Loucy (cell line): ENCODE measurements at regions not wholly inside any gene's neighbourhood (a gene's known extent, or its start where the extent isn't known, plus 50 kb on each side); places are given as distances from the start of the nearest gene placed in this dataset.

Source experiments
- EZH2phosphoT487 ChIP-seq: fragments of 200-600 bp; IDR thresholded peaks from 2 replicates; pipeline ENCODE4 v1.6.1; 2018; ENCODE audit warnings: antibody characterized with exemption, mild to moderate bottlenecking, moderate library complexity, borderline replicate concordance
- TF ChIP-seq, protein P1 (sequence below): fragments of 200-600 bp; sonication (generic); conservative IDR thresholded peaks from 2 replicates; pipeline ENCODE4 v1.5.1; 2014; ENCODE audit warnings: mild to moderate bottlenecking, antibody characterized with exemption, low read length

DNA sequence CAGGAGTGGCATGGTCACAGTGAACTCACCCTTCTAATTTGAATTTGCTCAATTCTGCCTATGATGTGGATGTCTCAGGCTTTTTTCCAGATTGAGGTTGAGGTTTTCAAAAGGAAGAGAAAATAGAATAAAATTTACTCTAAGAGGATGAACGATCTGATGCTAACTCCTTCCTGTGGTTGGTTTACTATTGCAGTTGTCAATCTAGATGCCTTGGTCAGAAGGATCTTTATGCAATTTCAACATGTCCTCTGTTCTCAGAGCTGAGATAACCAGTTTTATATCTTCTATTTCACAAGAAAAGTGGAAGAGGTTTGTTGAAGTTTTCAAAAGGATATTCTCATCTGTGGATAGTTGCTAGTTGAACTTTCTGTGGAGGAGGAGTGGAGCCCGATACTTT is 150.7 kb upstream of the WDR11 start:
- TF ChIP-seq, protein P1, sequence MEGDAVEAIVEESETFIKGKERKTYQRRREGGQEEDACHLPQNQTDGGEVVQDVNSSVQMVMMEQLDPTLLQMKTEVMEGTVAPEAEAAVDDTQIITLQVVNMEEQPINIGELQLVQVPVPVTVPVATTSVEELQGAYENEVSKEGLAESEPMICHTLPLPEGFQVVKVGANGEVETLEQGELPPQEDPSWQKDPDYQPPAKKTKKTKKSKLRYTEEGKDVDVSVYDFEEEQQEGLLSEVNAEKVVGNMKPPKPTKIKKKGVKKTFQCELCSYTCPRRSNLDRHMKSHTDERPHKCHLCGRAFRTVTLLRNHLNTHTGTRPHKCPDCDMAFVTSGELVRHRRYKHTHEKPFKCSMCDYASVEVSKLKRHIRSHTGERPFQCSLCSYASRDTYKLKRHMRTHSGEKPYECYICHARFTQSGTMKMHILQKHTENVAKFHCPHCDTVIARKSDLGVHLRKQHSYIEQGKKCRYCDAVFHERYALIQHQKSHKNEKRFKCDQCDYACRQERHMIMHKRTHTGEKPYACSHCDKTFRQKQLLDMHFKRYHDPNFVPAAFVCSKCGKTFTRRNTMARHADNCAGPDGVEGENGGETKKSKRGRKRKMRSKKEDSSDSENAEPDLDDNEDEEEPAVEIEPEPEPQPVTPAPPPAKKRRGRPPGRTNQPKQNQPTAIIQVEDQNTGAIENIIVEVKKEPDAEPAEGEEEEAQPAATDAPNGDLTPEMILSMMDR: no peak
- TF ChIP-seq EZH2phosphoT487: no peak
